SH-SY5Y (cell line): ENCODE measurements at regions not wholly inside any gene's neighbourhood (a gene's known extent, or its start where the extent isn't known, plus 50 kb on each side); places are given as distances from the start of the nearest gene placed in this dataset.

ENCODE experiments used
- GATA2 ChIP-seq: IDR thresholded peaks from 2 replicates; pipeline ENCODE4 v1.6.1; 2011; ENCODE audit warnings: mild to moderate bottlenecking, low read depth, low read length
- GATA3 ChIP-seq: IDR thresholded peaks from 2 replicates; pipeline ENCODE4 v1.6.1; 2011; ENCODE audit warnings: low read depth, mild to moderate bottlenecking, low read length, moderate library complexity

DNA sequence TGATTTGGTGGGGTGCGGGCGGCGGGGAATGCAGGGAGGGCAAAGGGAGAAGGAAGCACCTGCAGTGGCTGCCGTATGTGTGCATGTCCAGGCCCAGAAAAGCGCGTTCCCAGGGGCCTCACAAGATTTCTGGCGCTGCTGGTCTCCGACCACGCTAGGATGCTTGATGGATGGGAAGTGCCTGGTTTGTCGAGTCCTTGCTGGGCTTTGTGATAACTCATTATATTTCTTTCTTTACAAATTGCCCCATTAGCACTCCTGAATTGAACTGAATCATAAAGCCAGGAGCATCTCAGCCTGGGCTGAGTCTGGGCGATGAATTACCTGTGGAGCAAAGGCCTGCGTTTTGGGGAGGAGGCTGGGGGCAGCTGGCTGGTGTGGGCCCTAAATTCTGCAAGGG, 69.2 kb upstream of the LMO1 start:
- TF ChIP-seq GATA2, result no peak
- no peak for TF ChIP-seq GATA3
